ENCODE measurements at regions not wholly inside any gene's neighbourhood (a gene's known extent, or its start where the extent isn't known, plus 50 kb on each side); places are given as distances from the start of the nearest gene placed in this dataset.

DNA sequence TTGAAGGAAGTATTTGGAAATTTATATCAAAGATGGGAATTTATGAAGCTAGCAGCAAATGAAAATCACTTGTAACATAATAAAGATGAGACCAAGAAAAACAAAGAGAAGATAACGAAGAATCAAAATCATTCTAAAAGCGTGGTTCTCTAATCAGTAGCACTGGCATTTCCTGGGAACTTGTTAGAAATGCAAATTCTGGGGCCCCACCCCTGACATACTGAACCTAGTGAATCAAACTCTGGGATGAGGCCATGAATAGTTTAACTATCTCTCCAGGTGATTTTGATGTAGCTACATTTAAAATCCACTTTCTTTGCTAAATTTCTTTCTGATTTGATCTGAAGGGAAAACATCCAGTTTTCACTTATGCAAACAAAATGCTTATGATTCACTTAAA, 1075.6 kb downstream of the HACE1 start:
- TF ChIP-seq ZBTB7A (IDR thresholded peaks at IDR 0.05; ENCODE audit: low read depth) (no peak), YY1 (IDR thresholded peaks at IDR 0.05; ENCODE audit: low read depth) (no peak), TCF12 (IDR thresholded peaks at IDR 0.05; ENCODE audit: low read depth) (no peak), TAF1 (IDR thresholded peaks at IDR 0.05; ENCODE audit: low read depth) (no peak), CEBPB (IDR thresholded peaks at IDR 0.05) (no peak), FOXM1 (IDR thresholded peaks at IDR 0.05; ENCODE audit: borderline replicate concordance, low read depth) (no peak), TEAD4 (IDR thresholded peaks at IDR 0.05) (no peak), NFIC (IDR thresholded peaks at IDR 0.05) (no peak), EGR1 (IDR thresholded peaks at IDR 0.05) (no peak)
- TF ChIP-seq, protein P1, sequence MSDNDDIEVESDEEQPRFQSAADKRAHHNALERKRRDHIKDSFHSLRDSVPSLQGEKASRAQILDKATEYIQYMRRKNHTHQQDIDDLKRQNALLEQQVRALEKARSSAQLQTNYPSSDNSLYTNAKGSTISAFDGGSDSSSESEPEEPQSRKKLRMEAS (IDR thresholded peaks at IDR 0.05), result no peak
- TF ChIP-seq, protein P2, sequence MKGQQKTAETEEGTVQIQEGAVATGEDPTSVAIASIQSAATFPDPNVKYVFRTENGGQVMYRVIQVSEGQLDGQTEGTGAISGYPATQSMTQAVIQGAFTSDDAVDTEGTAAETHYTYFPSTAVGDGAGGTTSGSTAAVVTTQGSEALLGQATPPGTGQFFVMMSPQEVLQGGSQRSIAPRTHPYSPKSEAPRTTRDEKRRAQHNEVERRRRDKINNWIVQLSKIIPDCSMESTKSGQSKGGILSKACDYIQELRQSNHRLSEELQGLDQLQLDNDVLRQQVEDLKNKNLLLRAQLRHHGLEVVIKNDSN (IDR thresholded peaks at IDR 0.05), result no peak

DNA sequence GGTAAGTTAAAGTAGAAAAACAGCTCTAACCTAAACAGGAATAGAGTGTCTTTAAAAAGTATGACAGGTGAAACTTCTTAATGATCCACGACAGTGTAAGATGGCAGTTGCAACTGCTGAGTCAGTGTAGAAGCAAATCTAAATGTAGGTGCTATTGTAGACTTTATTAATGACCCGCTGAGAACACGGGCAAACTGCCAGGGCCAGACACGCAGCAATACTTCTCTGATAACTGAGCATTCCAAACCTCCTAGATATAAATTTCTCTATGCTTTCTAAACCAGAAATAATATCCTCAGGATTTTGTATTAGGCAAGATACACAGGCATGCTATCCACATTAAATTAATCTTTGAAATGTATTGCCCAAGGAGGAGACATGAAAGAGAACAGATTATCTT, 1076.4 kb downstream of the HACE1 start:
- TF ChIP-seq CREB1 (IDR thresholded peaks at IDR 0.05; ENCODE audit: low read depth) (no peak), NFIC (IDR thresholded peaks at IDR 0.05) (peak; percentile 71)
- TF ChIP-seq, protein P1 (IDR thresholded peaks at IDR 0.05), result no peak

DNA sequence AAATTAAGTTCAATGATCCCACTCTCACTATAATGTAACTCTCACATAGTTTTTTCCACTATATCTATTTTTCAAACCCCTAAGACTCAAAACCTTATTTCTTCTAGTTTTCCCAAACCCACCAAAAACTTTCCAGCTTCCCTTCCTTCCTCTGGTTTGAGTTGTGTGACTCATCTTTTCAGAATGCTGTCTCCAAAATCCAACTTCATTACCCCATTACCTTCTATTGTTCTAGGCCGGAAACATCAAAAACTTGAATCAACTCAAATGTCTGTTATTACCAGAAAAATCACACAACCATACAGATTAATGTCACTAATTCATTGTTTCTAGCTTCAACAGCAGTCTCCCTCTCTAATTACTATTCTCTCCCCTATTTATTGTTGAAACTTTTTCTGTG, 1090.3 kb downstream of the HACE1 start:
- TF ChIP-seq, protein P2 (IDR thresholded peaks at IDR 0.05), result no peak
- TF ChIP-seq CREB1 (IDR thresholded peaks at IDR 0.05; ENCODE audit: low read depth) (no peak), EP300 (IDR thresholded peaks at IDR 0.05; ENCODE audit: borderline replicate concordance) (peak; percentile 19; the same call in 1 of the 2 replicates), NFIC (IDR thresholded peaks at IDR 0.05) (no peak)

DNA sequence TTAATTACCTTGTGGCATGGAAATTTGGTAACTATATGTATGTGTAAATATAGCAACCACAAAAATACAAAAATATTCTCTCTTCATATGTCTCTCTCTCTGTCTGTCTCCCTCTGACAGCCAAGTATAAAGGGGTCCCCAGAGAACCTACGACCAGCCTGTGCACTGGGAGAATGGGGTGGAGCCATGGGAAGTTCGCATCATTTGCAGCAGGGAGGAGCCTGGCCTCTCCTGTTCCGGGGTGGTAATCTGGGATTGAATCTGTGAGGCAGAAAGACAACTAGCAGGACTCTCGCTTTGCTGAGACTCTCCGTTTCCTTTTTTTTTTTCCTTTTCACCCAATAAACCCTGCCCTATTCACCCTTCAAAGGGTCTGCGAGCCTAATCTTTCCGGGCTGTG, 1109.1 kb downstream of the HACE1 start:
- TF ChIP-seq, protein P1 (IDR thresholded peaks at IDR 0.05), result no peak
- TF ChIP-seq FOXM1 (IDR thresholded peaks at IDR 0.05; ENCODE audit: borderline replicate concordance, low read depth) (no peak), EP300 (IDR thresholded peaks at IDR 0.05; ENCODE audit: borderline replicate concordance) (no peak), RAD21 (IDR thresholded peaks at IDR 0.05; ENCODE audit: low read depth) (no peak), TCF12 (IDR thresholded peaks at IDR 0.05; ENCODE audit: low read depth) (no peak), NFIC (IDR thresholded peaks at IDR 0.05) (no peak), TAF1 (IDR thresholded peaks at IDR 0.05; ENCODE audit: low read depth) (no peak), TEAD4 (IDR thresholded peaks at IDR 0.05) (no peak), YY1 (IDR thresholded peaks at IDR 0.05; ENCODE audit: low read depth) (no peak), ZBTB7A (IDR thresholded peaks at IDR 0.05; ENCODE audit: low read depth) (no peak), CREB1 (IDR thresholded peaks at IDR 0.05; ENCODE audit: low read depth) (no peak), CEBPB (IDR thresholded peaks at IDR 0.05) (no peak)
- TF ChIP-seq, protein P3, sequence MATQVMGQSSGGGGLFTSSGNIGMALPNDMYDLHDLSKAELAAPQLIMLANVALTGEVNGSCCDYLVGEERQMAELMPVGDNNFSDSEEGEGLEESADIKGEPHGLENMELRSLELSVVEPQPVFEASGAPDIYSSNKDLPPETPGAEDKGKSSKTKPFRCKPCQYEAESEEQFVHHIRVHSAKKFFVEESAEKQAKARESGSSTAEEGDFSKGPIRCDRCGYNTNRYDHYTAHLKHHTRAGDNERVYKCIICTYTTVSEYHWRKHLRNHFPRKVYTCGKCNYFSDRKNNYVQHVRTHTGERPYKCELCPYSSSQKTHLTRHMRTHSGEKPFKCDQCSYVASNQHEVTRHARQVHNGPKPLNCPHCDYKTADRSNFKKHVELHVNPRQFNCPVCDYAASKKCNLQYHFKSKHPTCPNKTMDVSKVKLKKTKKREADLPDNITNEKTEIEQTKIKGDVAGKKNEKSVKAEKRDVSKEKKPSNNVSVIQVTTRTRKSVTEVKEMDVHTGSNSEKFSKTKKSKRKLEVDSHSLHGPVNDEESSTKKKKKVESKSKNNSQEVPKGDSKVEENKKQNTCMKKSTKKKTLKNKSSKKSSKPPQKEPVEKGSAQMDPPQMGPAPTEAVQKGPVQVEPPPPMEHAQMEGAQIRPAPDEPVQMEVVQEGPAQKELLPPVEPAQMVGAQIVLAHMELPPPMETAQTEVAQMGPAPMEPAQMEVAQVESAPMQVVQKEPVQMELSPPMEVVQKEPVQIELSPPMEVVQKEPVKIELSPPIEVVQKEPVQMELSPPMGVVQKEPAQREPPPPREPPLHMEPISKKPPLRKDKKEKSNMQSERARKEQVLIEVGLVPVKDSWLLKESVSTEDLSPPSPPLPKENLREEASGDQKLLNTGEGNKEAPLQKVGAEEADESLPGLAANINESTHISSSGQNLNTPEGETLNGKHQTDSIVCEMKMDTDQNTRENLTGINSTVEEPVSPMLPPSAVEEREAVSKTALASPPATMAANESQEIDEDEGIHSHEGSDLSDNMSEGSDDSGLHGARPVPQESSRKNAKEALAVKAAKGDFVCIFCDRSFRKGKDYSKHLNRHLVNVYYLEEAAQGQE (IDR thresholded peaks at IDR 0.05; ENCODE audit: low read depth), result no peak
- TF ChIP-seq, protein P2 (IDR thresholded peaks at IDR 0.05), result no peak

DNA sequence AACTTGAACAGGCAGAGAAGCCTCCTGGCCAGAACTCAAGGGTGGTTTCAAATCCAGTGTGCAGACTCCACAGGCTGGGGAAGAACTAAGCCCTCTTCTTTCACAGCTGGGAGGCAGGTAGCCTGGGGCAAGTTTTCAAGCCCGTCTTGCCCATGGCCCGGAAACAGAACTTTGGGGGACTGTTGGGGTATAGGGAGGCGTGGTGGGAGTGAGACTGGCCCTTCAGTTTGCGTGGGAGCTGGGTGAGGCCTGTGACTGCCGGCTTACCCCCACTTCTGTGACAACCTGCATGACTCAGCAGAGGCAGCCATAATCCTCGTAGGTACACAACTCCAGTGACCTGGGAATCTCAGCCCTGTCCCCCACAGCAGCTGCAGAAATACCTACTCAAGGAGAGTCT, 1125.7 kb downstream of the HACE1 start:
- TF ChIP-seq CREB1 (IDR thresholded peaks at IDR 0.05; ENCODE audit: low read depth), result no peak
- TF ChIP-seq RAD21 (IDR thresholded peaks at IDR 0.05; ENCODE audit: low read depth), result no peak
- TF ChIP-seq TAF1 (IDR thresholded peaks at IDR 0.05; ENCODE audit: low read depth), result no peak
- no peak for TF ChIP-seq CEBPB (IDR thresholded peaks at IDR 0.05)
- TF ChIP-seq, protein P2 (IDR thresholded peaks at IDR 0.05), result no peak
- no peak for TF ChIP-seq TCF12 (IDR thresholded peaks at IDR 0.05; ENCODE audit: low read depth)

DNA sequence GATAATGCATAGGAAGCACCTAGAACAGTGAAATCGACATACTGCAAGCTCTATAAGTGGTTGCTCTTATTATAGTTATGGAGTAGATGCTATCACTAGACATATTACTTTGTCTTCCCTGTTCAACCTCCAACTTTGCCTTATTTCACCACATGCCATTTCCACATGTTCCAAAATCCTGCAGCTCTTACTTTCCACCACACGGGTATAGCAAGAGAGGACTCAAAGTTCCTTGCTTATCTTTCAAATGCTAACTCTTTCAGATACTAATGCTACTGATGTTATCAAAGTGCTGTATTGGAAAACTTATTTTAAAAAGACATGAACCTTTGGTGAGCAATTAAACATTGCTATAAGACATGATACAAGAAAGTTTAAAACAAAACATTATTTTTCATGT, 1130.1 kb downstream of the HACE1 start:
- TF ChIP-seq CREB1 (IDR thresholded peaks at IDR 0.05; ENCODE audit: low read depth), result no peak
- TF ChIP-seq TEAD4 (IDR thresholded peaks at IDR 0.05), result no peak
- TF ChIP-seq, protein P1 (IDR thresholded peaks at IDR 0.05), result no peak
- TF ChIP-seq, protein P3 (IDR thresholded peaks at IDR 0.05; ENCODE audit: low read depth), result no peak
- TF ChIP-seq TAF1 (IDR thresholded peaks at IDR 0.05; ENCODE audit: low read depth), result no peak
- TF ChIP-seq NFIC (IDR thresholded peaks at IDR 0.05), result no peak
- TF ChIP-seq EGR1 (IDR thresholded peaks at IDR 0.05), result no peak
- no peak for TF ChIP-seq FOXM1 (IDR thresholded peaks at IDR 0.05; ENCODE audit: borderline replicate concordance, low read depth)
- no peak for TF ChIP-seq RAD21 (IDR thresholded peaks at IDR 0.05; ENCODE audit: low read depth)
- TF ChIP-seq EP300 (IDR thresholded peaks at IDR 0.05; ENCODE audit: borderline replicate concordance), result no peak
- TF ChIP-seq ZBTB7A (IDR thresholded peaks at IDR 0.05; ENCODE audit: low read depth), result no peak
- TF ChIP-seq TCF12 (IDR thresholded peaks at IDR 0.05; ENCODE audit: low read depth), result no peak
- TF ChIP-seq CEBPB (IDR thresholded peaks at IDR 0.05), result no peak
- no peak for TF ChIP-seq YY1 (IDR thresholded peaks at IDR 0.05; ENCODE audit: low read depth)
- TF ChIP-seq, protein P2 (IDR thresholded peaks at IDR 0.05), result no peak

Measured in Ishikawa (cell line).